ENCODE measurements at regions not wholly inside any gene's neighbourhood (a gene's known extent, or its start where the extent isn't known, plus 50 kb on each side); places are given as distances from the start of the nearest gene placed in this dataset.

GRCh38 chr11:109123816-109124787, 297.9 kb upstream of the C11orf87 start:
- DNase-seq (ENCODE audit: low read depth) = peak; percentile 7
- no peak overlapping the region for H3K4me3 ChIP-seq (ENCODE audit: control insufficient read depth, low read depth, low read length)
- no peak for TF ChIP-seq CTCF (IDR thresholded peaks at IDR 0.05; ENCODE audit: control insufficient read depth, insufficient read depth, low read depth, low read length, missing control alignments)

- no peak for DNase-seq (ENCODE audit: low read depth)
- no peak overlapping the region for H3K4me3 ChIP-seq (ENCODE audit: control insufficient read depth, low read depth, low read length)
- TF ChIP-seq CTCF (IDR thresholded peaks at IDR 0.05; ENCODE audit: control insufficient read depth, insufficient read depth, low read depth, low read length, missing control alignments) = no peak
Measured at GRCh38 chr11:109130910-109131309, 291.1 kb upstream of the C11orf87 start.

GRCh38 chr11:109132539-109132938, 289.5 kb upstream of the C11orf87 start:
- TF ChIP-seq CTCF (IDR thresholded peaks at IDR 0.05; ENCODE audit: control insufficient read depth, insufficient read depth, low read depth, low read length, missing control alignments) = no peak
- H3K4me3 ChIP-seq (ENCODE audit: control insufficient read depth, low read depth, low read length) = no peak overlapping the region
- no peak for DNase-seq (ENCODE audit: low read depth)

- H3K4me3 ChIP-seq (ENCODE audit: control insufficient read depth, low read depth, low read length) = no peak overlapping the region
- DNase-seq (ENCODE audit: low read depth) = no peak
- no peak for TF ChIP-seq CTCF (IDR thresholded peaks at IDR 0.05; ENCODE audit: control insufficient read depth, insufficient read depth, low read depth, low read length, missing control alignments)
Measured at GRCh38 chr11:109133159-109133558, 288.8 kb upstream of the C11orf87 start.

GRCh38 chr11:109135627-109136026, 286.4 kb upstream of the C11orf87 start:
- no peak overlapping the region for H3K4me3 ChIP-seq (ENCODE audit: control insufficient read depth, low read depth, low read length)
- TF ChIP-seq CTCF (IDR thresholded peaks at IDR 0.05; ENCODE audit: control insufficient read depth, insufficient read depth, low read depth, low read length, missing control alignments) = no peak
- DNase-seq (ENCODE audit: low read depth) = no peak

- no peak overlapping the region for H3K4me3 ChIP-seq (ENCODE audit: control insufficient read depth, low read depth, low read length)
- TF ChIP-seq CTCF (IDR thresholded peaks at IDR 0.05; ENCODE audit: control insufficient read depth, insufficient read depth, low read depth, low read length, missing control alignments) = no peak
- no peak for DNase-seq (ENCODE audit: low read depth)
Measured at GRCh38 chr11:109138196-109138595, 283.8 kb upstream of the C11orf87 start.
